ENCODE measurements at regions not wholly inside any gene's neighbourhood (a gene's known extent, or its start where the extent isn't known, plus 50 kb on each side); places are given as distances from the start of the nearest gene placed in this dataset.
A peak's percentile ranks its signal among the peaks of the same experiment; 100 is the strongest.

DNA sequence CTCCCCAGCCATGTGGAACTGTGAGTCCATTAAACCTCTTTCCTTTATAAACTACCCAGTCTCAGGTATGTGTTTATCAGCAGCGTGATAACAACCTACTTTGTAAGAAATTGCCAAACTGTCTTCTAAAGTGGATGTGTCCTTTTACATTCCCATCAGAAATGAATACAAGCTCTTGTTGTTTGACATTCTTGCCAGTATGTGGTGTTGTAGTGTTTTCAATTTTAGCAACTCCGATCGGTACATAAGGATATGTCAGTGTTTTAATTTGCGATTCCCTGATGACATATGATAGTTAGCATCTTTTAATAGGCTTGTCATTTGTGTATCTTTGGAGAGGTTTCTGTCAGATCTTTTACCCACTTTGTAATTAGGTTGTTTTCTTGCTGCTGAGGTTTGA is 1156.3 kb upstream of the CRIM1 start:
- no peak overlapping the region for H3K23ac ChIP-seq (ENCODE audit: insufficient read length)

More for the DNA sequence above, 1156.3 kb upstream of the CRIM1 start:
- Histone ChIP-seq H4K91ac (replicated peaks; ENCODE audit: insufficient read length, low read length) (no peak overlapping the region), H3K27ac (ENCODE audit: low read depth, low read length) (no peak overlapping the region), H3K56ac (replicated peaks; ENCODE audit: insufficient read length, low read depth, low read length) (no peak overlapping the region), H3K4me1 (replicated peaks in 1 of 4; ENCODE audit: control insufficient read depth in 3 of 4, insufficient read depth in 4 of 4, low read length in 3 of 4) (no peaks in the 10 kb centered on the region; a peak in 1 of 7 replicates), H2BK12ac (ENCODE audit: low read depth, low read length) (no peak overlapping the region), H2BK20ac (ENCODE audit: low read length) (no peak overlapping the region), H4K20me1 (replicated peaks in 1 of 2; ENCODE audit: control insufficient read depth in 1 of 2, insufficient read depth in 2 of 2, low read length in 2 of 2) (no peaks in the 10 kb centered on the region), H2AFZ (ENCODE audit: low read length) (no peak overlapping the region), H4K5ac (ENCODE audit: insufficient read length, low read depth, low read length) (no peak overlapping the region), H2AK5ac (ENCODE audit: low read depth, low read length) (no peak overlapping the region), H3K18ac (ENCODE audit: extremely low read depth, low read length) (no peak overlapping the region), H3K79me1 (ENCODE audit: low read depth, low read length) (no peaks in the 10 kb centered on the region), H2BK15ac (ENCODE audit: low read length) (no peak overlapping the region), H3K4me2 (ENCODE audit: insufficient read depth in 1 of 2, low read depth in 2 of 2, low read length in 2 of 2) (no peak overlapping the region), H2BK120ac (replicated peaks; ENCODE audit: low read depth, low read length) (no peak overlapping the region), H3K14ac (ENCODE audit: insufficient read length) (no peak overlapping the region), H3K9ac (replicated peaks in 1 of 4; ENCODE audit: extremely low read depth in 1 of 4, low read depth in 3 of 4, low read length in 3 of 4) (no peak overlapping the region), H4K8ac (ENCODE audit: extremely low read depth, insufficient read depth, low read length) (no peak overlapping the region), H3K36me3 (ENCODE audit: control insufficient read depth in 2 of 4, insufficient read depth in 4 of 4, low read length in 3 of 4) (no peaks in the 10 kb centered on the region), H3K4ac (replicated peaks; ENCODE audit: insufficient read length, low read depth, low read length) (no peak overlapping the region), H2BK5ac (ENCODE audit: low read depth, low read length) (no peak overlapping the region), H3K27me3 (replicated peaks in 1 of 4; ENCODE audit: control insufficient read depth in 3 of 4, extremely low read depth in 1 of 4, insufficient read depth in 3 of 4, low read length in 3 of 4) (no peaks in the 10 kb centered on the region), H3K23me2 (ENCODE audit: low read depth, low read length) (no peaks in the 10 kb centered on the region), H3K4me3 (ENCODE audit: extremely low read depth in 1 of 4, insufficient read depth in 2 of 4, low read depth in 3 of 4, low read length in 4 of 4) (no peak overlapping the region), H3K9me3 (ENCODE audit: insufficient read depth in 2 of 2, low read depth in 1 of 2, low read length in 1 of 2) (no peaks in the 10 kb centered on the region; a peak in 1 of 4 replicates), H3K79me2 (ENCODE audit: control insufficient read depth in 1 of 2, insufficient read depth in 2 of 2, low read length in 2 of 2) (no peaks in the 10 kb centered on the region)
- POLR2A ChIA-PET (ENCODE audit: partially characterized antibody) = no interaction called here
- CTCF ChIA-PET (ENCODE audit: partially characterized antibody) = interaction anchor here (0.6 to 1.8 kb wide), 6 partner anchors 9 to 886 kb away, joined by 3 to 8 read pairs (median 4); no protein-coding TSS in a partner anchor
- TF ChIP-seq NANOG (IDR thresholded peaks at IDR 0.05; ENCODE audit: insufficient read depth, low read depth, low read length, poor library complexity, severe bottlenecking) (no peak), TEAD4 (IDR thresholded peaks at IDR 0.05; ENCODE audit: low read depth, low read length) (peak; percentile 91), RAD21 (IDR thresholded peaks at IDR 0.05 in 1 of 2, conservative IDR thresholded peaks at IDR 0.05 in 1 of 2; ENCODE audit: low read depth in 2 of 2, low read length in 2 of 2) (peak; percentile 18 to 22; a peak in 2 of 4 replicates)
- TF ChIP-seq, protein P1, sequence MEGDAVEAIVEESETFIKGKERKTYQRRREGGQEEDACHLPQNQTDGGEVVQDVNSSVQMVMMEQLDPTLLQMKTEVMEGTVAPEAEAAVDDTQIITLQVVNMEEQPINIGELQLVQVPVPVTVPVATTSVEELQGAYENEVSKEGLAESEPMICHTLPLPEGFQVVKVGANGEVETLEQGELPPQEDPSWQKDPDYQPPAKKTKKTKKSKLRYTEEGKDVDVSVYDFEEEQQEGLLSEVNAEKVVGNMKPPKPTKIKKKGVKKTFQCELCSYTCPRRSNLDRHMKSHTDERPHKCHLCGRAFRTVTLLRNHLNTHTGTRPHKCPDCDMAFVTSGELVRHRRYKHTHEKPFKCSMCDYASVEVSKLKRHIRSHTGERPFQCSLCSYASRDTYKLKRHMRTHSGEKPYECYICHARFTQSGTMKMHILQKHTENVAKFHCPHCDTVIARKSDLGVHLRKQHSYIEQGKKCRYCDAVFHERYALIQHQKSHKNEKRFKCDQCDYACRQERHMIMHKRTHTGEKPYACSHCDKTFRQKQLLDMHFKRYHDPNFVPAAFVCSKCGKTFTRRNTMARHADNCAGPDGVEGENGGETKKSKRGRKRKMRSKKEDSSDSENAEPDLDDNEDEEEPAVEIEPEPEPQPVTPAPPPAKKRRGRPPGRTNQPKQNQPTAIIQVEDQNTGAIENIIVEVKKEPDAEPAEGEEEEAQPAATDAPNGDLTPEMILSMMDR (IDR thresholded peaks at IDR 0.05; ENCODE audit: control extremely low read depth in 1 of 3, insufficient read depth in 1 of 3, low read depth in 1 of 3, low read length in 3 of 3) = peak in 1 of 3 experiments; percentile 35; a peak in 1 of 4 replicates
- FAIRE-seq (peak; percentile 74), DNase-seq (ENCODE audit: low read depth in 1 of 2, low spot score in 2 of 2) (no peak)
- WGBS, 2 experiments (ENCODE audit: extremely low coverage in 1 of 2, insufficient coverage in 1 of 2, insufficient read length in 1 of 2, insufficient replicate concordance in 2 of 2, low coverage in 1 of 2, low lambda C conversion rate in 2 of 2, missing lambda C conversion rate in 1 of 2) = 100% methylated on average over 4 of the region's 4 CpGs; no CpG with 5 or more reads in 1 of the 2 experiments

Data from H1 (cell line).